OCI-LY1 (cell line): ENCODE measurements at regions not wholly inside any gene's neighbourhood (a gene's known extent, or its start where the extent isn't known, plus 50 kb on each side); places are given as distances from the start of the nearest gene placed in this dataset.

Source experiments
- H2AFZ ChIP-seq: fragments of 200-600 bp; sonication (generic), shearing (Covaris generic); 2 replicates; pipeline ENCODE4 v1.6.0; 2014; ENCODE audit warnings: antibody characterized with exemption, mild to moderate bottlenecking, low read length
- H3F3A ChIP-seq: fragments of 200-600 bp; sonication (generic), shearing (Covaris generic); 2 replicates; pipeline ENCODE4 v1.6.0; 2014; ENCODE audit warnings: mild to moderate bottlenecking, antibody characterized with exemption, low read length, moderate library complexity; ENCODE audit not compliant: insufficient read depth
- H3K27ac ChIP-seq: fragments of 200-600 bp; sonication (generic); 2 replicates; pipeline ENCODE4 v1.5.1; 2014; ENCODE audit warnings: low read length, mixed run types, mild to moderate bottlenecking, low read depth; ENCODE audit not compliant: poor library complexity, severe bottlenecking
- H3K27me3 ChIP-seq: fragments of 200-600 bp; sonication (generic); 2 replicates; pipeline ENCODE4 v1.6.0; 2014; ENCODE audit warnings: antibody characterized with exemption, mild to moderate bottlenecking, low read length, moderate library complexity; ENCODE audit not compliant: insufficient read depth
- H3K36me3 ChIP-seq: fragments of 200-600 bp; sonication (generic); 2 replicates; pipeline ENCODE4 v1.6.1; 2014; ENCODE audit warnings: mild to moderate bottlenecking, antibody characterized with exemption, low read length, moderate library complexity, mixed read lengths; ENCODE audit not compliant: insufficient read depth
- H3K4me1 ChIP-seq: fragments of 200-600 bp; sonication (generic); 2 replicates; pipeline ENCODE4 v1.5.1; 2014; ENCODE audit warnings: mild to moderate bottlenecking, low read length, moderate library complexity; ENCODE audit not compliant: insufficient read depth, severe bottlenecking
- H3K4me2 ChIP-seq: fragments of 200-600 bp; sonication (generic), shearing (Covaris generic); 2 replicates; pipeline ENCODE4 v1.6.1; 2014; ENCODE audit warnings: low read length
- H3K4me3 ChIP-seq: fragments of 200-600 bp; sonication (generic); 2 replicates; pipeline ENCODE4 v1.5.1; 2014; ENCODE audit warnings: low read length, low read depth, mild to moderate bottlenecking, mixed read lengths; ENCODE audit not compliant: poor library complexity, severe bottlenecking
- H3K79me2 ChIP-seq: fragments of 200-600 bp; shearing (Covaris generic); 2 replicates; pipeline ENCODE4 v1.6.1; 2016; ENCODE audit warnings: mixed run types, low read length, mixed read lengths; ENCODE audit not compliant: insufficient read depth
- H3K9ac ChIP-seq: fragments of 200-600 bp; sonication (generic), shearing (Covaris generic); 2 replicates; pipeline ENCODE4 v1.6.1; 2014; ENCODE audit warnings: mild to moderate bottlenecking, low read length, mixed read lengths
- H3K9me2 ChIP-seq: fragments of 200-600 bp; sonication (generic), shearing (Covaris generic); 2 replicates; pipeline ENCODE4 v1.6.1; 2014; ENCODE audit warnings: low read depth, mild to moderate bottlenecking, low read length, mixed read lengths
- H3K9me3 ChIP-seq: fragments of 200-600 bp; shearing (Covaris generic); 2 replicates; pipeline ENCODE4 v1.6.1; 2014; ENCODE audit warnings: low read length, mixed read lengths
- H4K20me1 ChIP-seq: fragments of 200-600 bp; sonication (generic), shearing (Covaris generic); 2 replicates; pipeline ENCODE4 v1.6.0; 2016; ENCODE audit warnings: mild to moderate bottlenecking, low read length; ENCODE audit not compliant: insufficient read depth
- CTCF ChIP-seq: fragments of 200-600 bp; sonication (generic), shearing (Covaris generic); IDR thresholded peaks from 2 replicates; pipeline ENCODE4 v1.5.1; 2017; ENCODE audit warnings: mild to moderate bottlenecking, antibody characterized with exemption, low read length, moderate library complexity, mixed read lengths
- EZH2 ChIP-seq: fragments of 200-600 bp; sonication (generic), shearing (Covaris generic); IDR thresholded peaks from 2 replicates; pipeline ENCODE4 v1.8.0; 2017; ENCODE audit warnings: borderline replicate concordance, mixed run types, mild to moderate bottlenecking, antibody characterized with exemption, low read length, moderate library complexity, mixed read lengths

- no peaks in the 10 kb centered on the region for H3K27me3 ChIP-seq
- H2AFZ ChIP-seq: no peak overlapping the region
- H3F3A ChIP-seq: no peaks in the 10 kb centered on the region
- H3K4me1 ChIP-seq: no peaks in the 10 kb centered on the region
- no peaks in the 10 kb centered on the region for H3K9me3 ChIP-seq
- no peak for TF ChIP-seq CTCF
- TF ChIP-seq EZH2: no peak
- H3K9me2 ChIP-seq: no peaks in the 10 kb centered on the region
- no peak overlapping the region for H3K9ac ChIP-seq
- H3K36me3 ChIP-seq: no peaks in the 10 kb centered on the region
- no peaks in the 10 kb centered on the region for H3K79me2 ChIP-seq
- H3K4me2 ChIP-seq: no peak overlapping the region
- no peak overlapping the region for H3K4me3 ChIP-seq
- H4K20me1 ChIP-seq: no peaks in the 10 kb centered on the region
- no peak overlapping the region for H3K27ac ChIP-seq
Measured at GRCh38 chr1:71232166-71232763, 151.4 kb upstream of the ZRANB2 start.

- Histone ChIP-seq H3K27me3 (no peaks in the 10 kb centered on the region), H3K9me2 (no peaks in the 10 kb centered on the region), H3K9me3 (no peaks in the 10 kb centered on the region), H3K27ac (no peak overlapping the region), H3K36me3 (no peaks in the 10 kb centered on the region), H4K20me1 (no peaks in the 10 kb centered on the region), H3K4me3 (no peak overlapping the region), H3K79me2 (no peaks in the 10 kb centered on the region), H3K4me2 (no peak overlapping the region), H3F3A (no peaks in the 10 kb centered on the region), H2AFZ (no peak overlapping the region), H3K9ac (no peak overlapping the region), H3K4me1 (no peaks in the 10 kb centered on the region)
- TF ChIP-seq EZH2 (no peak), CTCF (no peak)
Measured at GRCh38 chr1:71231751-71232150, 150.9 kb upstream of the ZRANB2 start.

- Histone ChIP-seq H3K36me3 (no peaks in the 10 kb centered on the region), H3K79me2 (no peaks in the 10 kb centered on the region), H3K9me3 (no peaks in the 10 kb centered on the region), H3K4me3 (no peak overlapping the region), H3K9ac (no peak overlapping the region), H2AFZ (no peak overlapping the region), H3K27ac (no peak overlapping the region), H3K9me2 (no peaks in the 10 kb centered on the region), H3F3A (no peaks in the 10 kb centered on the region), H4K20me1 (no peaks in the 10 kb centered on the region), H3K4me1 (no peaks in the 10 kb centered on the region), H3K4me2 (no peak overlapping the region), H3K27me3 (no peaks in the 10 kb centered on the region)
- no peak for TF ChIP-seq EZH2
- no peak for TF ChIP-seq CTCF
Measured at GRCh38 chr1:71228742-71229365, 148.0 kb upstream of the ZRANB2 start.
